Endothelial cell of umbilical vein (primary cell): ENCODE measurements at regions not wholly inside any gene's neighbourhood (a gene's known extent, or its start where the extent isn't known, plus 50 kb on each side); places are given as distances from the start of the nearest gene placed in this dataset.

ENCODE experiments used
- BruUV-seq: library from RNA; stranded (reverse); fragments of 400-500 nt; replicated peaks from 2 replicates; lab custom pipeline; 2021; lab: Mats Ljungman, UMichigan
- CTCF ChIA-PET: fragments of 300-600, 350-600 bp; sonication (Branson Sonifier 250); formaldehyde crosslinking; loops from one replicate; lab custom pipeline; 2021; ENCODE audit warnings: antibody characterized with exemption, inconsistent platforms; lab: Charles Lee
- POLR2A ChIA-PET: fragments of 300-600, 350-600 bp; sonication (Branson Sonifier 250); formaldehyde crosslinking; loops from one replicate; lab custom pipeline; 2021; ENCODE audit warnings: antibody characterized with exemption, inconsistent platforms; lab: Charles Lee
- DNase-seq: peaks from one replicate; pipeline ENCODE4 v3.0.0-alpha.2; 2011; ENCODE audit warnings: low read depth, low spot score
- FAIRE-seq: peaks from 2 replicates; lab custom pipeline; 2011; peaks lifted over from hg19 to GRCh38; lab: Jason Lieb, UNC
- H2AFZ ChIP-seq: 2 replicates; pipeline ENCODE4 v1.6.0; 2012; ENCODE audit warnings: low read depth, low read length, control low read depth, inconsistent platforms
- H3K27ac ChIP-seq: 2 replicates; pipeline ENCODE4 v1.5.1; 2011; ENCODE audit warnings: low read depth, mild to moderate bottlenecking, control low read depth, low read length, moderate library complexity; ENCODE audit not compliant: insufficient read depth
- H3K27me3 ChIP-seq, 2 experiments: 2 replicates each; pipeline versions ENCODE4 v1.6.0 to v1.6.1; 2011; ENCODE audit warnings: low read length in 2 of 2, mixed read lengths in 1 of 2; ENCODE audit not compliant: control insufficient read depth in 2 of 2, insufficient read depth in 2 of 2
- H3K36me3 ChIP-seq, 2 experiments: 2 replicates in 1 of 2; 3 replicates in 1 of 2; pipeline ENCODE4 v1.5.1; 2011; ENCODE audit warnings: low read length in 2 of 2, mild to moderate bottlenecking in 1 of 2, moderate library complexity in 1 of 2; ENCODE audit not compliant: control insufficient read depth in 2 of 2, insufficient read depth in 2 of 2; ENCODE audit errors: extremely low read depth in 1 of 2
- H3K4me1 ChIP-seq: 3 replicates; pipeline ENCODE4 v1.5.1; 2011; ENCODE audit warnings: mild to moderate bottlenecking, low read length; ENCODE audit not compliant: control insufficient read depth, insufficient read depth; ENCODE audit errors: extremely low read depth
- H3K4me2 ChIP-seq: 2 replicates; pipeline ENCODE4 v1.6.1; 2011; ENCODE audit warnings: low read length, control low read depth, mixed read lengths; ENCODE audit not compliant: insufficient read depth
- H3K4me3 ChIP-seq, 3 experiments: fragments of 200-600 bp in 1 of 3; sonication (generic), shearing (Covaris generic) in 1 of 3; replicated peaks in 1 of 3; 2 replicates each; pipeline ENCODE4 v1.5.1; 2011 to 2016; ENCODE audit warnings: control low read depth in 3 of 3, low read length in 3 of 3, mild to moderate bottlenecking in 2 of 3, inconsistent platforms in 1 of 3, low read depth in 1 of 3, moderate library complexity in 1 of 3; ENCODE audit not compliant: insufficient read depth in 1 of 3
- H3K79me2 ChIP-seq: 2 replicates; pipeline ENCODE4 v1.6.0; 2012; ENCODE audit warnings: low read length, inconsistent platforms; ENCODE audit not compliant: control insufficient read depth, insufficient read depth
- H3K9ac ChIP-seq: replicated peaks from 2 replicates; pipeline ENCODE3; 2011; ENCODE audit warnings: low read length, control low read depth; ENCODE audit not compliant: insufficient read depth; ENCODE audit errors: extremely low read depth
- H3K9me1 ChIP-seq: replicated peaks from 3 replicates; pipeline ENCODE4 v1.6.0; 2011; ENCODE audit warnings: mild to moderate bottlenecking, low read length; ENCODE audit not compliant: control insufficient read depth, insufficient read depth; ENCODE audit errors: extremely low read depth
- H3K9me3 ChIP-seq: replicated peaks from 2 replicates; pipeline ENCODE4 v1.5.1; 2012; ENCODE audit warnings: low read length, inconsistent platforms; ENCODE audit not compliant: control insufficient read depth, insufficient read depth
- H4K20me1 ChIP-seq: replicated peaks from 2 replicates; pipeline ENCODE3; 2011; ENCODE audit warnings: mild to moderate bottlenecking, low read length; ENCODE audit not compliant: control insufficient read depth, insufficient read depth; ENCODE audit errors: extremely low read depth
- CTCF ChIP-seq, 2 donors: IDR thresholded peaks; 1 replicate in 1 of 2; 2 replicates in 1 of 2; pipeline ENCODE4 v1.5.1; 2011; ENCODE audit warnings: low read length in 2 of 2, mild to moderate bottlenecking in 2 of 2, moderate library complexity in 2 of 2, control low read depth in 1 of 2, inconsistent platforms in 1 of 2, low read depth in 1 of 2; ENCODE audit not compliant: insufficient read depth in 1 of 2; ENCODE audit errors: extremely low read depth in 1 of 2
- EZH2 ChIP-seq: IDR thresholded peaks from 2 replicates; pipeline ENCODE4 v1.6.1; 2012; ENCODE audit warnings: borderline replicate concordance, low read depth, mild to moderate bottlenecking, moderate library complexity, low read length, inconsistent platforms; ENCODE audit not compliant: severe bottlenecking
- FOS ChIP-seq: IDR thresholded peaks from 2 replicates; pipeline ENCODE4 v1.6.1; 2011; ENCODE audit warnings: mild to moderate bottlenecking, low read length, moderate library complexity, borderline replicate concordance; ENCODE audit not compliant: insufficient read depth
- GATA2 ChIP-seq: IDR thresholded peaks from 2 replicates; pipeline ENCODE4 v1.7.0; 2011; ENCODE audit warnings: low read depth, mild to moderate bottlenecking, moderate library complexity, mixed read lengths, low read length; ENCODE audit not compliant: insufficient read length, insufficient read depth
- JUN ChIP-seq: IDR thresholded peaks from 2 replicates; pipeline ENCODE4 v1.6.1; 2011; ENCODE audit warnings: borderline replicate concordance, low read depth; ENCODE audit not compliant: insufficient read length, insufficient read depth
- MAX ChIP-seq: IDR thresholded peaks from 2 replicates; pipeline ENCODE4 v1.6.1; 2011; ENCODE audit not compliant: insufficient read depth, insufficient read length
- MYC ChIP-seq: IDR thresholded peaks from one replicate; pipeline ENCODE4 v1.6.1; 2011; ENCODE audit warnings: mild to moderate bottlenecking, low read depth, low read length
- POLR2A ChIP-seq: IDR thresholded peaks from 2 replicates; pipeline ENCODE4 v1.6.1; 2012; ENCODE audit warnings: low read depth, mild to moderate bottlenecking, control low read depth, low read length
- POLR2AphosphoS5 ChIP-seq: IDR thresholded peaks from 2 replicates; pipeline ENCODE4 v1.6.1; 2012; ENCODE audit warnings: low read depth, mild to moderate bottlenecking, control low read depth, low read length, moderate library complexity; ENCODE audit not compliant: insufficient read depth
- dilution Hi-C: fragments of 300-500 bp; cut with MboI; formaldehyde crosslinking; loops from one replicate; pipeline ENCODE4 v1.15.0; 2019; ENCODE audit warnings: low sequenced_read_pairs; ENCODE audit not compliant: extremely low pct_ligation_motif_present
- intact Hi-C: fragments of 100-400 bp; cut with micrococcal nuclease; formaldehyde crosslinking; loops from one replicate; pipeline ENCODE4 v1.10.0; 2022

- Histone ChIP-seq H3K27ac (no peak overlapping the region), H3K9me1 (no peaks in the 10 kb centered on the region), H3K9me3 (no peaks in the 10 kb centered on the region), H4K20me1 (no peaks in the 10 kb centered on the region), H2AFZ (no peak overlapping the region), H3K4me2 (no peak overlapping the region), H3K9ac (no peak overlapping the region), H3K36me3 (no peaks in the 10 kb centered on the region), H3K79me2 (no peaks in the 10 kb centered on the region), H3K4me1 (no peaks in the 10 kb centered on the region), H3K27me3 (no peaks in the 10 kb centered on the region), H3K4me3 (no peak overlapping the region)
- ChIA-PET POLR2A (interaction anchor here (0.6 kb wide), 2 partner anchors 1155 to 1223 kb away, joined by 3 to 4 read pairs; no protein-coding TSS in a partner anchor), CTCF (interaction anchor here (0.6 to 2.1 kb wide), 3 partner anchors 10 to 1547 kb away, joined by 3 to 7 read pairs (median 3); no protein-coding TSS in a partner anchor)
- intact Hi-C loops (no loop called here), dilution Hi-C loops (no loop called here)
- no peak for FAIRE-seq
- DNase-seq = no peak
- no TSS peak for BruUV-seq
- TF ChIP-seq POLR2AphosphoS5 (no peak), MAX (no peak), GATA2 (no peak), JUN (no peak), MYC (no peak), EZH2 (no peak), CTCF (IDR thresholded peaks at IDR 0.05; ENCODE audit: extremely low read depth in 1 of 2, insufficient read depth in 1 of 2, low read depth in 1 of 2, low read length in 2 of 2) (no peak), POLR2A (no peak), FOS (no peak)
Observed at GRCh38 chr20:10807013-10807412, 133.2 kb upstream of the JAG1 start.
